NCI-H2196 treated with DMSO at 0.1 percent for 48 hours (cell line): ENCODE measurements at regions not wholly inside any gene's neighbourhood (a gene's known extent, or its start where the extent isn't known, plus 50 kb on each side); places are given as distances from the start of the nearest gene placed in this dataset.
"Not testable (repeated sequence)": the region's sequence is repeated elsewhere in the genome, so short reads cannot be mapped to it uniquely, and the experiment has no call there.

ENCODE experiments used
- DNase-seq: peaks from one replicate; lab custom pipeline; 2025; ENCODE audit not compliant: unreplicated experiment; lab: John Stamatoyannopoulos, UW

DNA sequence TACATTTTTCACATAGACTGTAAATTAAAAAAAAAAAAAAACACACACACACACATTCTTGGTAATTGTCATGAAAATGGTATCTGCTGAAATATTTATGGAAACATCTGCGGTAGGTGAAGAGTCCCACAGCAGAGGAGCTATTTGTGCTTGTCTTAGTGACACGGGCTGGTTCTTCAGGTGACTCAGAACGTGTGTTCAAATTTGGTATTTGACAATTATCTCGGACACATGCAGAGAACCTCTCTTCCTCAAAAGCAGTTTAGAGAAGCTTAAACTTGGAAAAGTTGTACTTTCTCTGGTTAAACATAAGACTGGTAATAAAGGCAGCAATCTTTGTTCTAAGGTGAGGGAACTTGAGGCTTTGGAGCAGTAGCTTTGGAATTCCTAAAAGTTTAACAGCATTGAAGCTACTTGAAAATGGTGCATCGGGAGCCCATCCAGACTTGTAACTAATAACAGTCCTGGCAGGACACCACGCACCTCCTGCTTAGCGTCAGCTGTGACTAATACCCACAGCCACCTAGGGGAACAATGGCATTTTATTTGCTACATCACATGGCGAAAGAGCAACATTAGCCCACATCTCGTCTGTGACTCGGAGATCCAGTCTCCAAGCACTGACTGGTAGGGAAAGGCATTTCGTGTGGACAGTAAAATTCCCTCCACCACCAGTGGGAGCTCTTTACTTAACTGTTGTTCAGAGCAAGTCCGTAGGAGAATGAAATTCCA, 1505.1 kb upstream of the SLC10A2 start:
- DNase-seq, result no peak

DNA sequence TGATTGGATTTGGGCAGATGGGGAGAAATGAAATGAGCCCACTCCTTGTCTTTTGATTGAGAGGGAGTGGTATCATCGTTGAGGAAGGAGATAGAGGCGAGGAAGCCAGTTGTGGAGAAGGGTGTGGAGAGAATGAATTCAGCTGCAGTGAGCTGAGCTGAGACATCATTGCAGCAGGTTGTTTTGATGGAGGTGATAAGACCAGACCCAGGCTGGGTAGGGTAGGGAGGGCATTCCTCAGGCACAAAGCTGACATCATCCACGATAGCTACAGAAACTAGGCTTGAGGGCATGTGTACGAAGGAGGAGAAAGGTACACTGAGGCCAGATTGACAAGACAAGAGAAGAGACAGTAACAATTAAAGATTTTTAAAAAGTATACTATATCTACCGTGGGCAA, 1500.9 kb upstream of the SLC10A2 start:
- DNase-seq, result no peak

DNA sequence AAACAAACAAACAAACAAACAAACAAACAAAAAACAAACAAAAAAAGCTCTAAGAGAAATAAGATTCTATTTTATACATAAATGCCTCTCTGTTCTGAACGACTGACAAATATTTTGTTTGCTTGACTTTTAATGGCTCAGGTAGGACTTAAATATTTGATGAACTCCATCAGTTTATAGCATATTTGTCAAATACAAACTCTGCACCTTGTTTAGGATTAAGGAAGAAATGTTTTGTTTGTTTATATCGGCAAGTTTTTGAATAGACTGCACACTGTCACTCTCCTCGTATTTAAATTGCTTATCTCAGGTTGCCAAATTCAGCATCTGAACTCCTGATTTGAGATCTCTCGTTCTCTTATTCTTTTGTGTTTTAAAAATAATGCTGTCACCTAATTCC, 1499.7 kb upstream of the SLC10A2 start:
- no peak for DNase-seq

DNA sequence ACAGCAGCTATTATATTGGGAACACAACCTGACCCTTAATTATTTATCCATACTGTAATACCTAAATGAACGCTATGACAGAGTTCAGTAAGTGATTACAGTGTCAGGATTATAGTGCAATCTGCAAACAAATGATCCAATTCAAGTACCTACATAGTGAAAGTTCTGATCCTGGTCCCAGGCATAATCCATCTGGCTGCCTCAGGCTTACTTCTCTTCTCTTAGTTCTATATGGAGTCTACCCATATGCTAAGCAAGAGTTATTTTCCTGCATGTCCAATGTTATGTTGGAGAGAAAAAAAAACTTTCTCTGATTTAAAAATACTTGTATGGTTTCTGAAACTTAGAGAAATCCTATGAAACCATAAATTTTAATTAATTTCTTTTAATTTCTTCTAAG, 1487.7 kb upstream of the SLC10A2 start:
- DNase-seq, result no peak

DNA sequence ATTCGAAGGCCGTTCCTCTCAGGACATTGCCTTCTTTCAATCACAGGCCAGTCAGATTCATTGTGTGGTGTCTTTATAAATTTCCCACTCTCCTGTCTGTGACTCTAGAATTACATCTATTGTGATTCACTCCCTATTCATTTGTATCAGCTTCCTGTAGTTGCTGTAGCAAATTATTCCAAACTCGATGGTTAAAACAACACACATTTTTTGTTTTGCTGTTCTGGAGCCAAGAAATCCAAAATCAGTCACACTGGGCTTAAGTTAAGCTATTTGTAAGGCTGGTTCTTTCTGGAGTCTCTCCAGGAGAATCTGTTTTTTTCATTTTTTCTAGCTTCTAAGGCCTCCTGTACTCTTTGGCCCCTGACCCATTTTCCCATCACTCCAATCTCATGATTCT, 1487.0 kb upstream of the SLC10A2 start:
- DNase-seq, result no peak

DNA sequence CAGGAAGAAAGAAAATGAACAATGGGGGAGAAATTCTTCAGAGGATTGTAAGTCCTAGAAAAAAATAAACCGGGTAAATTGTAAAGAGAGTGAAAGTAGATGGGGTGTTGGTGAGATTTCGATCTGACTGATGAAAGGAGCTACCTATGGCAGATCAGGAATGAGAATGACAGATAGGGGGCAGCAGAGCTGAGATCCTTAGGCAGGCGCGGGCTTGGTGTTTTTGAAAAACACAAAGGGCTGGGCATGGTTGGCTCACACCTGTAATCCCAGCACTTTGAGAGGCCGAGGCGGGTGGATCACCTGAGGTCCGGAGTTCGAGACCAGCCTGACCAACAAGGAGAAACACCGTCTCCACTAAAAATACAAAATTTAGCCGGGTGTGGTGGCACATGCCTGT, 1468.6 kb upstream of the SLC10A2 start:
- DNase-seq, result no peak

DNA sequence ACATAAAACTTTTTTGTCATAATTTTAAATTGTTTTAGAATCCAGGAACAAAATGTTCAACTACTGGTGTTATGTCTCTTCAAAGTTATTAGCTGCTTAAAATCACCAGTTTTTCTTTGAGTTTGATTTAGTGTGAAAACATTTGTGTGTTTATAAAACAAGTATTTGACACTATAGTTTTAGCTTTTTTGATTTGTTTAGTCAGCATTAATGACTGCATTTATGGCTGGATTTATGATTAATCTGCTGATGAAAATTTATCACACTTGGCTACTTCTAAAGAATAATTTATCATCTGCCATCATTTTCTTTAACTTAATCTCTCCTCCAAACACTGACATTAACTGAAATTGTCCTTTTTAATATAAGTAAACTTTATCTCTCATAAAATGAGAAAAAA, 1465.9 kb upstream of the SLC10A2 start:
- no peak for DNase-seq

DNA sequence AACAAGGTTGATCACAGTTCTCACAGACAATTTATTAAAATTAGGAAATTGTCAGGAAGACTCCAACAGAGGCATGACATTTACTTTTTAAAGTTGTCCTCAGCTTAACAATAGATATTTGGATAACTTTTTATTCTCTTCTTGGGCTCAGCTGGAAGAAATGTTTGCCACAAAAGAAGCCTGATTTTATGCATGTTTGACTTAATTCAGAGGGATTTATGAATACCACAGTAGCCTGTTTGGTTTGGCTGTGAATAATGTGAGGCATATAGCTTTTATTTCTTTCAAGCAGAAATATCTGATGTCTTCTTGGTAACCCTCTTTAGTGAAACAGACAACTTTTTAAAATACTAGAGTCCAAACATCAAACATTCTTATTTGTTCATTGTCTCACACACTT, 1464.5 kb upstream of the SLC10A2 start:
- DNase-seq, result no peak

DNA sequence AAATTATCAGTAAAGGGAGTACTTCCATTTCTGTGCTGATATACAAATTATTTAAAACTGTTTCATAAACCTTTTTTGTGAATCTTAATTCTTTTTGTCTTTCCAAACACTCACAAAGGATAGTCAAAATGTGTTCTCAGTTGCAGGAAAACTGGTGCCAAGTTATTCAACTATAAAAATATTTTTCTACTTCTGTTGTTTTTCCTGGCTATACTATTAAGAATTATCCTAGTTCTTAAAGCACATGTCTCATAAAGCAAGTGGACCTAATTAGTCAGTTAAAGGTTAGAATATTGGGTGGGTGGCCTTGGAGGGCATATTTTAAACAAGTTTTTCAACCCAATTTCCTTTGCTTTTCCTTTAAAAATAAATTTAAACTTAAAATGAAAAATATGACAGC, 1460.3 kb upstream of the SLC10A2 start:
- DNase-seq, result no peak

DNA sequence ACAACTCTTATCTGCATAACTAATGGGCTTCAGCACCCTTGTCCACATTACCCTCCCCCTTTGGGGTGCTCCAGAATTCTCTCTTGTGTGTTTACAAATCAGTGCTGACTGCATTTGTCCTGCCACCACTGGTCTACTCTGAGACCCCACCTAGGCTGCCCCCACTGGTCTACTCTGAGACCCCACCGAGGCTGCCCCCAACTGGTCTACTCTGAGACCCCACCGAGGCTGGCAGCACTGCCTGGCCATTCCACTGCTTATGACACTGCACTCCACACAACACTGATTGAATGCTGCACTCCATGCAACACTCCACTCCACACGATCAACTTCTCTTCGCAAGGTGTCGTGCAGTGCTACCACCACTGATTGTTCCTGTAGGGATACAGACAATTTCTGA, 1459.2 kb upstream of the SLC10A2 start:
- no peak for DNase-seq

DNA sequence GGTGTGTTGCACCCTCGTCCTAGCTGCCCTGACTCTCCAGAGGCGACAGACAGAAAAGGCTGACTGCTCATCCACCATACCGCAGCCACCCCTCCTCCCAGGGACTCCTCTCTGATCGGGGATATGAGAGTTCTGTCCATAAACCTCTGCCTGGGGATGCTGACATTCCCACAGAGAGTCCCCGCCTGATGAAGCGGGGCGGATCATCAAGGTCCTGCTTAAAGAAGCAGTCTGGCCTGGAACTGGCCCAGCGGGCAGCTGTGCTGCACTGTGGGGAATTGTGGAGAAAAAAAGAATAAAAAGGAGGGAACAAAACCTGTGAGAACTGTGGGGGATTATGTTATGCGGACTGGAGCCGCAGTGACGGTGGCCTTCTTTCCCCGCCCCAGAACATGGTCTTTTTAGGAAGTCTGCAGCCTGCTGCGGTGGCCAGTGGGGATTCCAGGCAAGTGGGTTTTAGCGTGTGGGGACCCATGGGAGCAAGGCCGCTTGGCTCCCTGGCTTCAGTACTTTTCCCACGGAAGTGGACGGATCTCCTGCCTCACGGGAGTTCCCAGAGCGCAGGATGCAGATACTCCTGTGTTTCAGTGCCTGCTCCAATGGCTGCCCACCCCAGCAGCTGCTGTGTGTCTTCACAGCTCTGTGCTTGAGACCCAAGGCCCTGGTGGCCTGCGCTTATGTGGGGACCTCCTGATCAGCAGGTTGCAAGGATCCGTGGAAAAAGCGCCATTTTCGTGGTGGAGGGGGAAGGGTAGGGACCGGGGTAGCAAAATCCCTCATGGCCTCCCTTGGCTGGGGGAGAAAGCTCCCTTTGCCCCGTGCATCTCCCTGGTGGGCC, 1456.2 kb upstream of the SLC10A2 start:
- no peak for DNase-seq

DNA sequence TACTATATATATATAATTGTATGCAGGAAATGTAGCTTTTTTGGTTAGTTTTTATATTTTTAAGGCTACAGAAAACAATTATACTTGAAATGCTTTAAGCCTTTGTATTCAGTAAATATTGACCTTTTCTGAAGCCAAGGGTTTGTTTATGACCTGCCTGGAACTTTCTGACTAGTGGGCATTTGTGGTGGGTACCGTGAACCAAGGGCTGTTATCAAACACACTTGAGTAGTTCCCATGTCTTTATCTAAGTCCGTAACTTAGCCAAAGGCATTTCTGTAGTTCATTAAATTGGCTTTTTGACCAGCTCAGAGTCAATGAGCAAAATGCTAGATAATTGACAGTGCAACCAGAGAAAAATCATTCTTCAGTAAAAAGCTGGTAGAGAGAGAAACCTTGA, 1444.2 kb upstream of the SLC10A2 start:
- no peak for DNase-seq

DNA sequence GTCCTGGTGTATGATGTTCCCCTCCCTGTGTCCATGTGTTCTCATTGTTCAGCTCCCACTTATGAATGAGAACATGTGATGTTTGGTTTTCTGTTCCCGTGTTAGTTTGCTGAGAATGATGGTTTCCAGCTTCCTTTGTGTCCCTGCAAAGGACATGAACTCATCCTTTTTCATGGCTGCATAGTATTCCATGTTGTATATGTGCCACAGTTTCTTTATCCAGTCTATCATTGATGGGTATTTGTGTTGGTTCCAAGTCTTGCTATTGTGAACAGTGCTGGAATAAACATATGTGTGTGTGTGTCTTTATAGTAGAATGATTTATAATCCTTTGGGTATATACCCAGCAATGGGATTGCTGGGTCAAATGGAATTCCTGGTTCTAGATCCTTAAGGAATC, 1427.3 kb upstream of the SLC10A2 start:
- not testable (repeated sequence) for DNase-seq

DNA sequence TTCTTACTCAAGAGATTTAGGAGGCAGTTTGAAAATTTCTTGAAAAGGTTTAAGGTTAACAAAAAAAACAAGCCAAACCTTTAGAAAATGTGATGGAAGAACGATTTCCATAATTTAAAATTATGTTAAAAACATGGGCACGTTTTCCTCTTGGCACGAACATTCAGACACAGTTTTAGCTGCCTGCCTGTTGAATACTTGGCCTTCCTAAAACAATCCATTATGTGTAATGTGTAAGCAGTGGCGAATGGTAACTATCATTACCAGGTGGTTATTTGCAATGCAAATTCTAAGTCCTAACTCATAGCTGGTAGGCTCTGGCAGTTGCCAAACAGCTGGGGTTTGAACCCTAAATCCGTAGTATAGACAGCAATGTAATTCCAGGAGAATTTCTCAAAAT, 1425.7 kb upstream of the SLC10A2 start:
- no peak for DNase-seq

DNA sequence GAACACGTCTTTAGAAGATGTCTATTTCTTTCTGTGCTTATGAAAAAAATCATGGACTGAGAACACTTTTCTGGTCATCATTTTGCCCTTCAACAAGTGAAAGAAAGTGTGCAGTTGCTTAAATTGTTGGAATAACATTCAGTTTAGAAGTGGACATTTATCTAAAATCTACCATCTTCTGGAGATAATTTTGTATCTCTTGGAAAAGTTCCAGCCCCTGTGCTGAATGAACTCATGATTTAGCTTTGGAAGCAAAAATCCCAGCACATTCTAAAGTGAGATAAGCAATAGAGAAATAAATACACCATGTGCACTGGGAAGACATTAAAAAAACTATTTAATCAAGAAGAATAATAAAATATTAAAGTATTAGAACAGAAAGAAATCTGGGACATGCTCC, 1420.8 kb upstream of the SLC10A2 start:
- DNase-seq, result no peak

DNA sequence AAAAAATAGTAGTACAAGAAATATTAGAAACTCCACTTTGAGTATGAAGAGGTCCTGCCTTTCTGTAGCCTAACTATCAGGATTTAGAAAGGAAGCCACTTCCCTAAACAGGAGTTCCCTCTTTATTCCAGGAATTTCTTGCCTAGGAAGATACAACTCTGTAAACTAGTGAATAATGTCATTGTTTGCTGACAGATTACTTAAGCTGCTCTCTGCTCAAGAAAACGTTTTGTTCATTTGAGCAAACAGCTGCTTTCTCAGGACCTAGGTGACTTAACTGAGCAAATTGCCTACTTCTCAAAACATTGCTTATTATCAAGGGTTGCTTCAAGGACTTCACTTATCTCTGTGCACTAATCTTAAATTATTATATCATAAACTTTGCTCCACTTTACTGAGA, 1419.4 kb upstream of the SLC10A2 start:
- no peak for DNase-seq

DNA sequence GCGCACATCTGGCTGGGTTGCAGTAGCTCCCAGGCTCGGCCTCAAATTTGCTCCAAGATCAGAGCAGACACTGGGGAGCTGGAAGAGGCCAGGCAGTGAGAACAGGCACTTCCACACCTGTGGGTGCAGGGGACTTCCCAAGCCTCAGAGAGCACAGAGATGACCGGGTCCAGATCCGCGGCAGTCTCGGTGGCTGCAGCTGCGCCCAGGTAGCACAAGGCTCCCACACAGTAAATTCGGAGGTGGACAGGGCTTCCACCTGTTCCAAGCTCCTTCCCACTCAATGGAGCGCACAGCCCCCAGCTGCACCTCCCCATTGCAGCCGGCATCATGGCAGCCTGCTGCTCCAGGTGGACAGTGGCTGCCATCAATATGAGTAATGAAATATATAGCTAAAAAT, 1417.4 kb upstream of the SLC10A2 start:
- DNase-seq, result no peak

DNA sequence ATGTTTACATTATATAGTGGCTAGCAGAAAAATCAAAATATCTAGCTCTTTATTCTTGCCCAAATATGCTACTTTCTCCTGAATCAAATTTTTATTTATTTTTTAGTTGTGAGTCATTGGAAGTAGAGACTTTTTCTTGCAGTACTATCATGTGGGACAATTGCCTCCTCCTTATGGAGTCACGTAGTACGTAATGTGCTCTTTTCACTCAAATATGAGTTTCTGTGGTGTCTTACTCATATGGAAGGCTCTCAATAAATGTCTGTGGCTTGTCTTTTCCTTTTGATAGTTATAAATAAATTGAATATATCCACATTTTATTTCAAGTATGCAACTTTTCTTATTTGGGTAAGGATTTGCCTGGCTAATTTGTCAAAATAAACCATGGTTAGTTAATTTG, 1411.0 kb upstream of the SLC10A2 start:
- DNase-seq, result no peak

DNA sequence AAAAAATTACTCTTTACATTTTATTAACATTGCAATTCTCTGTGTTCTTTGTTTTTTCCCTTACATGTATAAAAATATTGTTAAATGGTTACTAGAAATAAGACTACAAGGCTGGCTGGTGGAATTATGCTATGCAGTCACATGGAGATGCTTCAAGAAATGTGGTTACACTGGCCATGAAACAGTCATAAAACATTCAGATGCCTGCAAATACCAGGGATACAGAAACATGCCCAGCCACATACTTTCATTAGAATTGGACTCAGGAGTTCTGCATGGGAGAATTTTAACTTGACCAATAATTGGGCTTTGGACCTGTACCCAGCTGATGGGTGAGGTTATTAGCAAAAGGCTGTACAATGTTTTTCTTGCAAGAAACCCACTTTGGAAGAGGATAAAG, 1407.7 kb upstream of the SLC10A2 start:
- no peak for DNase-seq

DNA sequence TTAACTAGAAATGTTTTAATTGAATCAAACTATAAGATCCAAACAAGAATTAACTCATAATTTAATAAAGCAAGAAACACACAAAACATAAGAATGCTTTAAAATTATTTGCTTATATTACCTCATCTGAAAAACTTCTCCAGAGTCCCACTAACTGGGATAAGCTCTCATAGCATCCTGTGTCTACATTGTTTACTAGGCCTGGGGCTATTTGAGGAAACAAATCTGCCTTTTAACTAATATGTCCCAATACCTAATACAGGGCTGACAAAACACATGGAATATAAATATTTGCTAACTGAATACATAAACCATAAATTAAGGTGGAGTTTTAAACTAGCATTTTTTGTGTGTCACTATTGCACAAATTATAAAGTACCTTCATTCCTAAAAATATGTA, 1399.8 kb upstream of the SLC10A2 start:
- DNase-seq, result no peak

DNA sequence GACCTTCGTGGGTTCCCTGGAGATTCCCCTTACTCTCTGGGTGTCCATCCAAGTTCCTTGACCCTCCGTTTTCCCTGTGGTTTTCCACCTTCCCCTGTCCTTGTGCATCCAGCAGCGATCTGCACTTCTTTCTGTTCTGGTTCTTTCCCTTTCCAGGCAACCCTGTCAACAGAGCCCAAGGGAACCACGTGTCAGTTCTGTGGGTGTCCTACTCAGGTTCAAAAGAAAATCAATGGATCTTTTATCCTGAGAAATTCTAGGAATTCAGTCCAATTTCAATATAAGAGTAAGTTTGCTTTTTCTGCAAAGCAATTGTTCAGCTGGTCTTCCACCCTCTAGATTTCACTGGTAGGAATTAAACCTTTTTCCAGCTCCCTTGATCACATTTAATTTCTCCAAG, 1394.8 kb upstream of the SLC10A2 start:
- no peak for DNase-seq

DNA sequence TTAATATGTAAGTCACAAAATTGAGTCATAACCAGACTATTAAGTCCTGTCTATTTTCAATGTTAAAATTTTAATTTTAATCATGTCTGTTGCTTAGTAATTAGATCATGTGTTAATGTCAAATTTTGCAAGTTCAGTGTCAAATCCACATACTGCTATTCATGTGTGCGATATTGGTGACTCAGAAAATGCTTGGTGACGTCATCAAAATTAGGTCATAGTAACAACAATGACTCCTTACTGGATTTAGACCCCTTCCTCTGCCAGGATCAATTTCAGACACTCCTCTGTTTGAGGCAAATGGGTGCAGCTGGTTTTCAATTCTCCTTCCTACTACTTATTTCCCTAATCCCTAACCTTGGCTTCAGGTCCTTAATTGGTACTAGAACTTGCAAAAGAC, 1394.3 kb upstream of the SLC10A2 start:
- no peak for DNase-seq

DNA sequence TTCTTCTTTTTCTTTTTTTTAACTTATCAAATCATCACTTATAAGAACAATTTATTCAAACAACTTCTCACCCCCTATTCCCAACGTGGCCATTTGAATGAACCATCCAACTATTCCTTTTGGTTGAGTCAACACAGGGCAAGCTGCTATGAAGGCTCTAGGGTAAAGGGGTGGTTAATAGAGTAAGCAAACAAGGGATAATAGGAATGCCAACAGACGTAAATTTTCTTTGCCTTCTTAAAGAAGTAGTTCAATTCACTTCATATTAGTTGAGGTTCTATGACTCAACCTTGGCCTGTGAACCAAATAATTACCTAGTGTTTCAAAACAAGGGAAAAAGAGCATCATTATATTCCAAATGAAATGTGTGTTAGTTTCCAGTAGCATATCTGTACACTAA, 1383.8 kb upstream of the SLC10A2 start:
- DNase-seq, result no peak
